GM19328 (cell line): ENCODE measurements at regions not wholly inside any gene's neighbourhood (a gene's known extent, or its start where the extent isn't known, plus 50 kb on each side); places are given as distances from the start of the nearest gene placed in this dataset.
"Not testable (repeated sequence)": the region's sequence is repeated elsewhere in the genome, so short reads cannot be mapped to it uniquely, and the experiment has no call there.

Experiments
- ATAC-seq: cut with Tn5 transposase; IDR thresholded peaks from one replicate; pipeline ENCODE4 v1.9.1; 2021; ENCODE audit warnings: mild to moderate bottlenecking, moderate library complexity; ENCODE audit not compliant: unreplicated experiment

GRCh38 chr14:56419750-56420149 is 159.8 kb upstream of the TMEM260 start:
- no peak for ATAC-seq

DNA sequence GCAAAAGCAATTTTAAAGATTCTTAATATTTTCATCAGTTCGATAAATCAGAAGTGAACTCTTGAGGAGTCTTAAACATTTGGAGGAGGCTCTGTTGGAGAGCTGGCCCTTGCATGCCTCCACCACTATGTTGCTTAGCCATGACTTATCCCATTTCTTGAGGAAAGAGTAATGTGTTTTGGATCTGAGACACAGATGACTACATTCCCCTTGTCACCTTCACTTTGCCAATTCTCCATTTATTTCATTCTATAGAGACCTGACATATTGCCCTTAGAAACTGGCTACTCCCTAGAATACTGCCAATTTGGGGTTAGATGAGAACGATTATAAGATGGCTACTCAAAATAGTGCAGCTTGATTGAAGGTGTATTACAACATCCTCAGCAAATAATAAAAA is 157.4 kb upstream of the TMEM260 start:
- no peak for ATAC-seq

DNA sequence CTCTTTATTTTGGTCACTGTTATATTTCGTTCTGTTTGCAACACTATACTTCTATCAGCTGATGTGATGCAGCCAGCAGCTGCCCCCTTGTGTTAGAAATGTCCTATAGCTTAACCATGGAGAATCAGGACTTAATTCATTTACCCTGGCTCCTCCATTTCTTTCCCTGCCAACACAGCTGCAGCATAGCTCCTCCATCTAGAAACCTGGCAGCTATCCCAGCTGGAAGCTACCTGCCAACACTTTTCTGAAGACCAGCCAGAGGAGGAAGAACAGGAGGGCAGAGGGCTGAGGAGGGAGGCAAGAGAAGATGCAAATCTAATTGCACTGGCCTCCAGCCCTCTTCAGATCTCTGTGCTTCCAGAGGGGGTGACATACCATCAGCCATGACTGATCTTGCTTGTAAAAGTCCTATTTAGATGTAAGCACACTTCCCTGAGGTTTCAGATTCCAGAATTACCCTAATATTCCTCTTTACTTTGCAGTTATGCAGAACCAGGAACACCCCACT is 156.8 kb upstream of the TMEM260 start:
- no peak for ATAC-seq

DNA sequence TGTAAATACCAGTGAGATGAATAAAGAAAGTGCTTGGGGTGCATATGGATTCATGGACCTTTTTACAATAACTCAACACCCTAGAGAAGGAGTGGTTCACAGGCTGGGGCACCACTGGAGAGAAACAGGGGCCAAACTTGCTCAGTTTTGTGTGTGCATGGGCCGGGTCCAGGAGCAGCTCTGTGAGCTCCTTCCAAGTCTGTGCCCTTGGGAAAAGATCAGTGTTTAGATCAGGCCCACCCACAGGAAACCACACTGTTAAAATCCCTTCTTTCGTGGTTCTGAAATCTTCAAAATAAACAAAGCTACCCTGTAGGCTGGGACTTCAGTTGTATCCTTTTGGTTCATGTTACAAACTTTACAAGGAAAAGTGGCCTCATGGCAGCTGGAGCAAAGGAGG is 156.1 kb upstream of the TMEM260 start:
- ATAC-seq, result no peak

DNA sequence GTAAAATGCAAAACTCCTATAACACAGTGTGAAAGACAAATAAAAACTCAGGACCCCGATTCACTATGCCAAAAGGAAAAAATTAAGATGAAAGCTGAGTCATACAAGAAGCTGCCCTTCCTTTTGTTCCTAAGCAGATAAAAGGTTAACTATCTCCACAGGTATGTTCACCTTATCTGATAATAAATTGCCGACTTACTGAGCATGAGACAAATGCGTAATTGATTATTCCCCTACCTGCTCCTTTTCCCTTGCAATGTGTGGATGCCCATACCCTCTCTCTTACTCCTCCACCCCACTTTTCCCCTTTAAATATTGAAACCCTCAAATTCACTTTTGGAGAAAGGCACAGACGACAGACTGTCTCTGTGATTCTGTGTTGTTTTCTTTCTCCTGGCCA is 148.6 kb upstream of the TMEM260 start:
- ATAC-seq, result no peak

DNA sequence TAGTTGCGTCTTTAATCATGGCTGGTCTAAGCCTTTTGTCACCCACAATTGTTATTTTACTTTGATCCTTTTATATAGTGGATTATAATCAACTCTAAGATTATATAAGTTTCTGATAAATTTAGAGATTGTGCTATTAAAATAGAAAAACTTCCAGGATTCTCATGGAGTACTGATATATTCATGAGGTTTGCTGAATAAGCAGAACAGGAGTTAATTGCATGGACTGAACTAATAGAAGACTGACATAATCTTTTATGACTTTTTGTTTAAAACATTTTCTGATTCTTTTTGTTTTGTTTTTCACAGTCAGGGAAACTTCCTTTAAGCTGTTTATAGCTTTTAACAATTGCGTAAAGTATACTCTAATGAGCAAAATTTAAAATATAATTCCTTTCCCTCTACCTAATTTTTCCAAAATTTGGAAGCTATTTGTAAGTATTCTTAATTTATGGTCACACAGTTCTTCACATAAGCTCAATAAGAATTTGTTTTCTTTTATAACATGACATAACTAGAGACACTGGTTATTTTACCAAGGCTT is 129.9 kb upstream of the TMEM260 start:
- no peak for ATAC-seq

DNA sequence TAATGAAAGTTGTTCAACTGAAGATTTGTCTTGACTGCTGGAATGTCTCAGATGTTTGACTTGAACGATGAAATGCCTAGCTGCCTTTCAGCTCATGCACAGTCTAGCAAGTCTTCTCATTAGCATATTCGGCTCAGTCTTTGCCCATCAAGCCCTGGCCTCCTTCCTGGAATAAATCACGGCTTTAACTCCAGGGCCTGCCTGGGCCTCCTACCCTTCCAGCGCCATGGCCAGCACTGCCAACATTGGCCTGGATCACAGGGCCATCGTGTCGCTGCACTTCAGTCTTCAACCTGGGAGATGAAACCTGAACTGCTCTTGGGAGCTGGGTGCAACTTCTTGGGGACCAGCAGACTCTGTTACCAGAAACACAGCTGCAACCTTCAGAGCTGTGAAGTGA is 126.7 kb upstream of the TMEM260 start:
- ATAC-seq, result no peak

GRCh38 chr14:56454680-56455079 is 124.9 kb upstream of the TMEM260 start:
- not testable (repeated sequence) for ATAC-seq

DNA sequence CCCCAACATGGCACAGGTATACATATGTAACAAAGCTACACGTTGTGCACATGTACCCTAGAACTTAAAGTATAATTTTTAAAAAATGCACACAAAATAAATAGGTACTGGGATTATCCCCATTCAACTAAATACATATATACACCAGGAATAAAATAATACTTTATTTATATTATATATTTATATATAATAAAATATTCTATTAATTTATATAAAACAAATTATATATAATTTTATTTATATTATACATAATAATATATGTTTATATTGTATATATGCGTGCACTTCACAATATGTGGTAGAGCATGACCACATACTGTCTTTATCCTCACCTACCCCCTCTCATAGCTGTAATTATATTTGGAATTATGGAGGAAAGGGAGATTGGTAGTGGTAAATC is 119.1 kb upstream of the TMEM260 start:
- ATAC-seq, result no peak

GRCh38 chr14:56461276-56462275 is 118.0 kb upstream of the TMEM260 start:
- no peak for ATAC-seq

DNA sequence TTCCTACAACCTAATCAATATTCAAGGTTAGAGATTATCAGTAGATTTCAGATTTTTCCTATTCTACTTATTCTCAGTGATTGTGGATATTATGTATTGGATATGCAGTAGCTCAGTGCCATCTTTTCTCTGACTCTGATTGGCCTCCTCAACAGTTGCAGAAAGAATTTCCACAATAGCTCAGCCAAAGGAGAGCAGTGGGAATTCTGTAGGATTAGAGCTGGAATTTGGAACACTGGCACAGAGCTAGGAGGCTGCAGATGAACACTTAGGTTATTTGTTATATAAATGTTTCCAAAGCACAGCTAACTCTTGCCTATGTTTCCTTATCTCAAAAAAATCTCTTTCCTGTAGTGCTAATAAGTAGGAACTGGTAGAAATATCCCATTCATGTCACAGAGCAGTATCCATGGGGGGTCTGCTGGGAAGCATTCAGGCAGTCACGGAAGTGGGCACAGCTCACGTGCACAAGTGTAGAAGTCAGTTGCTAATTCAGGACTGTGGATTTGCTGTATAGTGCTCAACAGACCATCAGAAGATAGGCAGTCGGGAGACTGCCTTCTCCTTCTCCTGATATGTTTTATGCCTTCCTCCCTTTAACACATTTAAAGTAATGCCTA is 116.2 kb upstream of the TMEM260 start:
- no peak for ATAC-seq

DNA sequence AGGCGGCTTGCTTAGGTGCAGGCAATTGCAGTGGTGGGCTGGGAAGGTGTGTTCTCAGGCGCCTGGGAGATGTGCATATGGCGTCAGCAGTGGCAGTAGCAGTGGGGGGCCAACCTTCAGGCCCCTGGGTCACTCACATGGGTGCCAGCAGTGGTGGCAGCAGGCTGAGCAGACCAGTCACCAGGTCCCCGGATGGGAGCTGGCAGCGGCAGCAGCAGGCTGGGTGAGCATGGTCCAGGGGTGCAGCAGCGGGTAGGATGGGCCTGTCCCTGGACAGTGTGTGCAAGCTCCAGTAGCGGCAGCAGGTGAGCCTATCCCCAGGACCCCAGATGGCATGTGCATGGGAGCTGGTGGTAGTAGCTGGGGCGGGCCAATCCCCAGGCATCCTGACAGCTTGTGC is 108.5 kb upstream of the TMEM260 start:
- ATAC-seq, result no peak

GRCh38 chr14:56474419-56475022 is 105.1 kb upstream of the TMEM260 start:
- no peak for ATAC-seq

- ATAC-seq, result no peak
Measured at GRCh38 chr14:56482310-56482911, 97.2 kb upstream of the TMEM260 start.

DNA sequence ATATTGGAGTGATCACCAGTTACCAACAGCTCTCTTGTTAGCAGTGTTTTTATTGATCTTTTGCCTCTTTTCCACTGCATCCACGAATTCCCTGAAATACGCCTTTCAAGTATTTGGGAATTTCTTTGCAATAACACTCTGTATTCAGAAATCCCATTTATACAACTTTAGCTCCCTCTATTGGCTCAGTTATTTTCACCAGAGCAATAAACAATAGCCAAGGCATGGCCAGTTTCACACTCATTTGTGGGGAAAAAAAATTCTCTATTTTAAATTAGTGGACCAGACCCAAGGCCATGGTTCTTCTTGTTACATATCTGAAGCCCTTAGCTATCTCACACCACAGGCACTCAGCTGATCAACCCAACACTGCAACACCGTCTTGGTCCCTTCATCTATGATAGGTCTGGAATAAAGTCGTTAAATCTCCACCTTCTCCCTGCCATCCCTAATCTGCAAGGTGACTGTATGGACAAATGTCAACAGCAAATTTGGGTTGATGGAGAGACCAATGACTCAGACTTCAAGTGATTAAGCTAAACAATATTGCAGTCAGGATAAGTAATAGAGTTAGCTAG is 92.4 kb upstream of the TMEM260 start:
- no peak for ATAC-seq

DNA sequence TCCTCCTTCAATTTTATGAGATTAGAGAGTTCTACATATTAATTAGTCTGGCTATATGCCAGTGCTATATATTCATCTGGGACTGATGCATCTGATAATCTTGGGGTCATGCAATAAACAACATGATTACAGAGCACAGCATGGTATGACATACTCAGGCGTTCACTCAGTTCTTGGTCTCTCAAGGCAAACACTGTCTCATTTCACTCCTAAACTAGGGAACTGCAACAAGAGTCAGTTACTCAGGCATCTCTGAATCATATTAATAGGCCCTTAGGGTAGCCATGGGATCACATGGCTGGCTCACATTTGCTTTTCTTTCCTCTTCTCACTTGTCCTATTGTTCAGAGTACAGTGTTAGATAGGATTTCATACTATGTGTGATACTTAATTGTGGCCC is 91.8 kb upstream of the TMEM260 start:
- ATAC-seq, result no peak

GRCh38 chr14:56488306-56488705 is 91.3 kb upstream of the TMEM260 start:
- no peak for ATAC-seq

- ATAC-seq, result no peak
Measured at GRCh38 chr14:56490379-56490778, 89.2 kb upstream of the TMEM260 start.

GRCh38 chr14:56491299-56492285 is 88.0 kb upstream of the TMEM260 start:
- peak; percentile 53 for ATAC-seq
